Panc1 (cell line): ENCODE measurements at regions not wholly inside any gene's neighbourhood (a gene's known extent, or its start where the extent isn't known, plus 50 kb on each side); places are given as distances from the start of the nearest gene placed in this dataset.

Source experiments
- POLR2AphosphoS5 ChIP-seq: IDR thresholded peaks from 2 replicates; pipeline ENCODE4 v1.6.1; 2012; ENCODE audit warnings: mild to moderate bottlenecking, low read depth, low read length, moderate library complexity
- SIN3A ChIP-seq: IDR thresholded peaks from 2 replicates; pipeline ENCODE4 v1.6.1; 2012; ENCODE audit warnings: low read depth, mild to moderate bottlenecking, low read length, moderate library complexity, borderline replicate concordance; ENCODE audit not compliant: insufficient read depth
- TF ChIP-seq, protein P1 (sequence below): fragments of 450-650 bp; IDR thresholded peaks from 2 replicates; pipeline ENCODE4 v1.5.1; 2017; ENCODE audit warnings: mild to moderate bottlenecking
- TF ChIP-seq, protein P2 (sequence below), 2 experiments: IDR thresholded peaks; 2 replicates each; pipeline ENCODE4 v1.6.1; 2011 to 2012; ENCODE audit warnings: low read depth in 2 of 2, control low read depth in 1 of 2, low read length in 1 of 2, mild to moderate bottlenecking in 1 of 2, moderate library complexity in 1 of 2; ENCODE audit not compliant: insufficient read depth in 1 of 2

DNA sequence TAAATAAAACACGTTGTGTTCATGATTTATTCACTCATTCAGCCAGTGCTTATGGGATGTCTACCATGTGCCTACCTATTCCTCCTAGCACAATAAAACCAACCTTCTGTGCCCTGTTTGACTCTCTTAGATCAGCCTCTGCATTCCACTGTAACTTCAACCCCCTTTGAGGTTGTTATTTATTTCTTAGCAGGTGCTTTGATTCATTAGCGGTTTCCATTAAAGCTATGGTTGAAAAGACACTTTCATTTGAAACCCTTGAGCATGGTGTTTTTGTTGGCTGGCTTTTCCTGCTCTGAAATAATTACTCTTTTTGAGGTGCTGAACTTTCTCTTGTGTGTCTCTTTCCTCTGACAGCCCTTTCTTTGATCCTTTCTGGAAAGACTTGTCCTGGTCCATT, 570.6 kb upstream of the LARGE1 start:
- TF ChIP-seq, protein P1, sequence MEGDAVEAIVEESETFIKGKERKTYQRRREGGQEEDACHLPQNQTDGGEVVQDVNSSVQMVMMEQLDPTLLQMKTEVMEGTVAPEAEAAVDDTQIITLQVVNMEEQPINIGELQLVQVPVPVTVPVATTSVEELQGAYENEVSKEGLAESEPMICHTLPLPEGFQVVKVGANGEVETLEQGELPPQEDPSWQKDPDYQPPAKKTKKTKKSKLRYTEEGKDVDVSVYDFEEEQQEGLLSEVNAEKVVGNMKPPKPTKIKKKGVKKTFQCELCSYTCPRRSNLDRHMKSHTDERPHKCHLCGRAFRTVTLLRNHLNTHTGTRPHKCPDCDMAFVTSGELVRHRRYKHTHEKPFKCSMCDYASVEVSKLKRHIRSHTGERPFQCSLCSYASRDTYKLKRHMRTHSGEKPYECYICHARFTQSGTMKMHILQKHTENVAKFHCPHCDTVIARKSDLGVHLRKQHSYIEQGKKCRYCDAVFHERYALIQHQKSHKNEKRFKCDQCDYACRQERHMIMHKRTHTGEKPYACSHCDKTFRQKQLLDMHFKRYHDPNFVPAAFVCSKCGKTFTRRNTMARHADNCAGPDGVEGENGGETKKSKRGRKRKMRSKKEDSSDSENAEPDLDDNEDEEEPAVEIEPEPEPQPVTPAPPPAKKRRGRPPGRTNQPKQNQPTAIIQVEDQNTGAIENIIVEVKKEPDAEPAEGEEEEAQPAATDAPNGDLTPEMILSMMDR = no peak
- TF ChIP-seq, protein P2, sequence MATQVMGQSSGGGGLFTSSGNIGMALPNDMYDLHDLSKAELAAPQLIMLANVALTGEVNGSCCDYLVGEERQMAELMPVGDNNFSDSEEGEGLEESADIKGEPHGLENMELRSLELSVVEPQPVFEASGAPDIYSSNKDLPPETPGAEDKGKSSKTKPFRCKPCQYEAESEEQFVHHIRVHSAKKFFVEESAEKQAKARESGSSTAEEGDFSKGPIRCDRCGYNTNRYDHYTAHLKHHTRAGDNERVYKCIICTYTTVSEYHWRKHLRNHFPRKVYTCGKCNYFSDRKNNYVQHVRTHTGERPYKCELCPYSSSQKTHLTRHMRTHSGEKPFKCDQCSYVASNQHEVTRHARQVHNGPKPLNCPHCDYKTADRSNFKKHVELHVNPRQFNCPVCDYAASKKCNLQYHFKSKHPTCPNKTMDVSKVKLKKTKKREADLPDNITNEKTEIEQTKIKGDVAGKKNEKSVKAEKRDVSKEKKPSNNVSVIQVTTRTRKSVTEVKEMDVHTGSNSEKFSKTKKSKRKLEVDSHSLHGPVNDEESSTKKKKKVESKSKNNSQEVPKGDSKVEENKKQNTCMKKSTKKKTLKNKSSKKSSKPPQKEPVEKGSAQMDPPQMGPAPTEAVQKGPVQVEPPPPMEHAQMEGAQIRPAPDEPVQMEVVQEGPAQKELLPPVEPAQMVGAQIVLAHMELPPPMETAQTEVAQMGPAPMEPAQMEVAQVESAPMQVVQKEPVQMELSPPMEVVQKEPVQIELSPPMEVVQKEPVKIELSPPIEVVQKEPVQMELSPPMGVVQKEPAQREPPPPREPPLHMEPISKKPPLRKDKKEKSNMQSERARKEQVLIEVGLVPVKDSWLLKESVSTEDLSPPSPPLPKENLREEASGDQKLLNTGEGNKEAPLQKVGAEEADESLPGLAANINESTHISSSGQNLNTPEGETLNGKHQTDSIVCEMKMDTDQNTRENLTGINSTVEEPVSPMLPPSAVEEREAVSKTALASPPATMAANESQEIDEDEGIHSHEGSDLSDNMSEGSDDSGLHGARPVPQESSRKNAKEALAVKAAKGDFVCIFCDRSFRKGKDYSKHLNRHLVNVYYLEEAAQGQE (IDR thresholded peaks at IDR 0.05; ENCODE audit: insufficient read depth in 1 of 2, low read depth in 2 of 2, low read length in 1 of 2) = no peak
- TF ChIP-seq POLR2AphosphoS5 (no peak), SIN3A (no peak)
